HEK293T (cell line): ENCODE measurements at regions not wholly inside any gene's neighbourhood (a gene's known extent, or its start where the extent isn't known, plus 50 kb on each side); places are given as distances from the start of the nearest gene placed in this dataset.

ENCODE experiments used
- CTCF ChIA-PET: fragments of 350-600 bp; formaldehyde crosslinking; extraction: SDS; loops from one replicate; lab custom pipeline; 2021; ENCODE audit warnings: antibody characterized with exemption, inconsistent platforms; lab: Yijun Ruan, JAX
- POLR2A ChIA-PET: fragments of 350-600 bp; formaldehyde crosslinking; extraction: SDS; loops from one replicate; lab custom pipeline; 2020; ENCODE audit warnings: antibody characterized with exemption, inconsistent platforms; lab: Yijun Ruan, JAX
- DNase-seq: peaks from one replicate; pipeline ENCODE4 v3.0.0; 2012; ENCODE audit warnings: mixed read lengths; ENCODE audit errors: extremely low spot score
- ARNT ChIP-seq: fragments of 450-650 bp; IDR thresholded peaks from 2 replicates; pipeline ENCODE4 v1.6.1; 2017; ENCODE audit warnings: mild to moderate bottlenecking
- BHLHE40 ChIP-seq: fragments of 450-650 bp; IDR thresholded peaks from 2 replicates; pipeline ENCODE4 v1.6.1; 2016; ENCODE audit warnings: mild to moderate bottlenecking, moderate library complexity, borderline replicate concordance
- CTBP1 ChIP-seq: fragments of 450-650 bp; IDR thresholded peaks from 2 replicates; pipeline ENCODE4 v1.6.1; 2016; ENCODE audit warnings: borderline replicate concordance
- ELF4 ChIP-seq: fragments of 450-650 bp; IDR thresholded peaks from 2 replicates; pipeline ENCODE4 v1.6.1; 2017; ENCODE audit warnings: antibody characterized with exemption
- FOXA1 ChIP-seq: fragments of 450-650 bp; IDR thresholded peaks from 2 replicates; pipeline ENCODE4 v1.6.1; 2016; ENCODE audit warnings: mild to moderate bottlenecking
- FOXK2 ChIP-seq: fragments of 450-650 bp; IDR thresholded peaks from 2 replicates; pipeline ENCODE4 v1.6.1; 2016; ENCODE audit warnings: mild to moderate bottlenecking
- FOXM1 ChIP-seq: fragments of 450-650 bp; IDR thresholded peaks from 2 replicates; pipeline ENCODE4 v1.6.1; 2017; ENCODE audit warnings: mild to moderate bottlenecking, borderline replicate concordance
- HDGF ChIP-seq: fragments of 450-650 bp; IDR thresholded peaks from 2 replicates; pipeline ENCODE4 v1.6.1; 2017; ENCODE audit warnings: antibody characterized with exemption, borderline replicate concordance
- L3MBTL2 ChIP-seq: fragments of 450-650 bp; conservative IDR thresholded peaks from 2 replicates; pipeline ENCODE4 v1.6.1; 2016; ENCODE audit warnings: mild to moderate bottlenecking
- LEF1 ChIP-seq: fragments of 450-650 bp; IDR thresholded peaks from 2 replicates; pipeline ENCODE4 v1.6.1; 2017; ENCODE audit warnings: mild to moderate bottlenecking, borderline replicate concordance
- NFRKB ChIP-seq: fragments of 450-650 bp; IDR thresholded peaks from 2 replicates; pipeline ENCODE4 v1.6.1; 2016; ENCODE audit warnings: mild to moderate bottlenecking, moderate library complexity
- PKNOX1 ChIP-seq: fragments of 450-650 bp; IDR thresholded peaks from 2 replicates; pipeline ENCODE4 v1.6.1; 2016
- SP1 ChIP-seq: fragments of 450-650 bp; IDR thresholded peaks from 2 replicates; pipeline ENCODE4 v1.6.1; 2017
- SUZ12 ChIP-seq: fragments of 450-650 bp; IDR thresholded peaks from 2 replicates; pipeline ENCODE4 v1.6.1; 2016; ENCODE audit warnings: mild to moderate bottlenecking
- TARDBP ChIP-seq: fragments of 450-650 bp; IDR thresholded peaks from 2 replicates; pipeline ENCODE4 v1.6.1; 2016
- ZNF384 ChIP-seq: fragments of 450-650 bp; IDR thresholded peaks from 2 replicates; pipeline ENCODE4 v1.6.1; 2016

- no peak for DNase-seq
- CTCF ChIA-PET = no interaction called here
- TF ChIP-seq ARNT (no peak), TARDBP (no peak), SP1 (no peak), CTBP1 (no peak), ZNF384 (no peak), HDGF (no peak), FOXA1 (no peak)
- POLR2A ChIA-PET = no interaction called here
Observed at GRCh38 chr20:60326821-60327220, 368.6 kb downstream of the CDH26 start.

DNA sequence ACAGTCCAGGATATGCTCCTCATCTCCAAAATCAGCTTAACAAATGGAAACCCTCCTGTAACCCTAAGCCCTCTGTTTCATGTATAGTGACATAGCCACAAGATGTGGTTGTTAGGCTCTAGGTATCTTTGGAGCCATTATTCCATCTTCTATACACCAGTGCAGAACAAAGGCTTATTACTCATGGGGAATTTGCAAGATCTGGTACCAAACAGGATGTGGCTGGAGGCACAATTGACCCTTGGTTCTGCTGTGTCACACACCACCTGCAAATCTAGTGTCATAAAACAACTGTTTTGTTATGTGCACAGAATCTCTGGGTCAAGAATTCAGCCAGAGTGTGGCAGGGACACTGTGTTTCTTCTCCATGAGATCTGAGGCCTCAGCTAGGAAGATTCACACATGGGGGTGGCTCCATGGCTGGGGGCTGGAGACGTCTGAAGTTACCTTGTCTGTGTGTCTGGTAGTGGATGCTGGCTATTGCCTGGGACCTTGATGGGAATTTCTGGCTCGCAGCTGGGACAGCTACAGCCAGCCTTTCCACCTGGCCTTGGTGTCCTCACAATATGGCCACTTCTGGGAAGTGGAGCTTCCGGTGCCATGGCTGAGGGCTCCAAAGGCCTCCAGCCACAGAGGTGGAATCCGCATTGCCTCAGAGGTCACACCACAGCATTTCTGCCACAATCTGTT lies 369.9 kb downstream of the CDH26 start:
- TF ChIP-seq NFRKB (no peak), HDGF (no peak), LEF1 (no peak)
- no peak for DNase-seq
- POLR2A ChIA-PET = no interaction called here
- CTCF ChIA-PET = no interaction called here

DNA sequence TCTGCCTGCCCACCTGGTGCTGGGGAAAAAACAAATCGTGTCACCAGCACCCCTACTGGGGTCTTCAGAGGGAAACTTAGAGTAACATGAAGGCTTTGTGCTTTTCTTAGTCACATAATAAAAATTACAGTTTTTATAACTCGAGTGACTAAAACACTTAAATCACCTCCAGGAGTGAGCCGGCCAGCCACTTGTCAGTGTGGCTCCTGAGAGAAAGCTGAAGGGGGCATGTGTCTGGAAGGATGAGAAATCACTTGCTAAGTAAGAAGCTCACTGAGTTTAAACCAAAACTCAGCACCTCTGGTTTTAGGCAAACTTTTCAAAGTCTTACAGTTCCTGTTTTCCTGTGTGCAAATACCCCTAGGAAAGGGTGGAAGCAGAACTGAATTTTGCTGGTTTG lies 372.2 kb downstream of the CDH26 start:
- no peak for DNase-seq
- ChIA-PET CTCF (no interaction called here), POLR2A (no interaction called here)
- no peak for TF ChIP-seq CTBP1
- TF ChIP-seq NFRKB = no peak
- TF ChIP-seq FOXM1 = no peak
- no peak for TF ChIP-seq ARNT
- TF ChIP-seq ELF4 = no peak
- no peak for TF ChIP-seq SP1
- no peak for TF ChIP-seq L3MBTL2
- TF ChIP-seq TARDBP = no peak
- no peak for TF ChIP-seq FOXK2
- TF ChIP-seq HDGF = no peak
- no peak for TF ChIP-seq ZNF384
- no peak for TF ChIP-seq PKNOX1
- TF ChIP-seq BHLHE40 = no peak
- no peak for TF ChIP-seq SUZ12
- no peak for TF ChIP-seq FOXA1

DNA sequence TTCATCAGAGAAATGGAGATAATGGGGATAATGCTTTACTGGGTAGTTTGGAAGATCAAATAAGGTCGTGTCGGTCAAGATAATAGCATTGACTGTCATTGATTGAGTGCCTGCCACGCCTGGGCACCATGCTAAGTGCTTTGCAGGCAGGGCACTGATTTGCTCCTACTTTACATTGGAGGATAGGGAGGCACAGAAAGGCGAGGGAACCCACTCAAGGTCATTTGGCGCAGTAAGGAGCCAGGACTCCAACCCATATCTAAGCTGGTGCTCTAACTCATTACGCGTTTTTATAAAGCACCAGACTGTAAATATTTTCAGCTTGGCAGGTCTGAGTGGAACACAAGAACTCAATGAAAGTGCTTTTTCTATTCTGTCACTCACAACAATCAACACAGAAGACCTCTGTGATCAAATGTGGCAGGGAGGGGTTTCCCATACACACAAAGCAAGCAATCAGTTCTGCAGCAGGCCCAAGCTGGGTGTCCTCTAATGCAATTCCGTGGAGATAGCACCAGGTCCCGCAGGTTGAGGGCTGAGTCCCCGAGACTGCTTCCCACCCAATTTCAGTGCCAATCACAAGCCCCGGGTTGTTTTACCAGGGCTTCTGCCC lies 373.6 kb downstream of the CDH26 start:
- no peak for TF ChIP-seq ELF4
- TF ChIP-seq PKNOX1 = no peak
- TF ChIP-seq CTBP1 = no peak
- TF ChIP-seq ZNF384 = no peak
- no peak for TF ChIP-seq FOXM1
- TF ChIP-seq FOXK2 = no peak
- TF ChIP-seq SP1 = no peak
- no peak for TF ChIP-seq TARDBP
- CTCF ChIA-PET = no interaction called here
- no peak for DNase-seq
- POLR2A ChIA-PET = no interaction called here

DNA sequence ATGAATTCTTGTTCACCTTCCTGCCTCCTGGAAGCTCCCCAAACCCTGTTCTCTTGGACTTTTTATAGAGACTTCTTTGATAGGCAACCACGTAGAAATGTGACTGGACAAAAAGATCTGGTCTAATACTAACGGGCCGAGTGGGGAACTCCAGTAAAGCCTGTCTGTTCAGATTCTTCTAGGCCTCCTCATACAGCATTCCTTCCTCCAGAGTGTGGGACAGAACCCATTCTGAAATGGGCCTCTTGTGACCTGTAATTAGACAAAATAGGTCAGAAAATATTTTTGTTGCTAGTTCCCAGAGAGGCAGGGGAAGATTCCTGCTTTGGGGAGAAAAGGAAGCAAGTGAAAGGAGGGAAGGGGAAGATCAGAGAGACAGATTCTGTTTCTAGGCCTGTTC lies 374.3 kb downstream of the CDH26 start:
- ChIA-PET POLR2A (no interaction called here), CTCF (no interaction called here)
- no peak for DNase-seq
- TF ChIP-seq FOXK2 (no peak), LEF1 (no peak), TARDBP (no peak), SP1 (no peak), L3MBTL2 (no peak), NFRKB (no peak), HDGF (no peak)

- ChIA-PET POLR2A (no interaction called here), CTCF (no interaction called here)
- no peak for DNase-seq
- no peak for TF ChIP-seq BHLHE40
Observed at GRCh38 chr20:60334911-60335310, 376.7 kb downstream of the CDH26 start.

DNA sequence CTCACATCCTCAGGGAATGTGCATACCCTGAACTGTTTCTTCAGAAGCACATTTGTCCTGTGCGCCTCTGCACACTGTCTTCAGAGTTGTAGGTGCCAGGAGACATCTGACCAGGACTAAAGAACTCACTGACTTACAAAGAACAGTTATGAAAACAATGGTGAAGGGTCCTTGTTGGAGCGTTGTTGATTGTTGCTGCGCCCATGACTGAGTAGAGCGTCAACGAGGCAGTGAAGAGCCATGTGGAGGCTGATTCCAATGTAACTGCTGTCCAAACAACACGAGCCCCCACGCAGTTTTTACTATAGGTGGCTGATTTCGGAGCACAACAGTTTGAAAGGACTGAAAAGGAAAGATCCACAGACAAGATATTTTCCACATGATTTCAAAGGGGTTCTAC lies 380.3 kb downstream of the CDH26 start:
- POLR2A ChIA-PET = no interaction called here
- no peak for TF ChIP-seq FOXM1
- no peak for TF ChIP-seq BHLHE40
- CTCF ChIA-PET = no interaction called here
- no peak for DNase-seq

DNA sequence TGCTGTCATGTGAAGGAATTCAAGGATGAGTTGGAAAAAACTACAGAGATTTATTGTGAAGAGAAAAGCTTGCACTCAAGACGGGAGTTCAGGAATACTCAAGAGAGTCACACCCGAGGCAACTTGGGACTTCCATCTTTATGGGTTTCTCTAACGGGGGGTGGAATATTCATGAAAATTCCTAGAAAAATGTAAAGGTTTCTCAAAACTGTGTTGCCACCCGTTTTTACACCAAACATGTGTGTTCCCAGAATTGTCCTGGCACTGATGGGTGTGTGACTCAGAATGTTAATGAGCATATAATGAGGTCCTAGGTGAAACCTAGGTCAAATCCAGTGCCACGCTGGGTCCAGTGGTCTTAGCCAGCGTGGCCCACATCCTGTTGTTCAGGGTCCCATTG lies 381.5 kb downstream of the CDH26 start:
- TF ChIP-seq SUZ12 (no peak), FOXA1 (no peak)
- DNase-seq = no peak
- ChIA-PET CTCF (no interaction called here), POLR2A (no interaction called here)
